OCI-LY1 (cell line): ENCODE measurements at regions not wholly inside any gene's neighbourhood (a gene's known extent, or its start where the extent isn't known, plus 50 kb on each side); places are given as distances from the start of the nearest gene placed in this dataset.
"Not testable (repeated sequence)": the region's sequence is repeated elsewhere in the genome, so short reads cannot be mapped to it uniquely, and the experiment has no call there.

Experiments used
- H2AFZ ChIP-seq: fragments of 200-600 bp; sonication (generic), shearing (Covaris generic); 2 replicates; pipeline ENCODE4 v1.6.0; 2014; ENCODE audit warnings: antibody characterized with exemption, mild to moderate bottlenecking, low read length
- H3F3A ChIP-seq: fragments of 200-600 bp; sonication (generic), shearing (Covaris generic); 2 replicates; pipeline ENCODE4 v1.6.0; 2014; ENCODE audit warnings: mild to moderate bottlenecking, antibody characterized with exemption, low read length, moderate library complexity; ENCODE audit not compliant: insufficient read depth
- H3K27ac ChIP-seq: fragments of 200-600 bp; sonication (generic); 2 replicates; pipeline ENCODE4 v1.5.1; 2014; ENCODE audit warnings: low read length, mixed run types, mild to moderate bottlenecking, low read depth; ENCODE audit not compliant: poor library complexity, severe bottlenecking
- H3K27me3 ChIP-seq: fragments of 200-600 bp; sonication (generic); 2 replicates; pipeline ENCODE4 v1.6.0; 2014; ENCODE audit warnings: antibody characterized with exemption, mild to moderate bottlenecking, low read length, moderate library complexity; ENCODE audit not compliant: insufficient read depth
- H3K36me3 ChIP-seq: fragments of 200-600 bp; sonication (generic); 2 replicates; pipeline ENCODE4 v1.6.1; 2014; ENCODE audit warnings: mild to moderate bottlenecking, antibody characterized with exemption, low read length, moderate library complexity, mixed read lengths; ENCODE audit not compliant: insufficient read depth
- H3K4me1 ChIP-seq: fragments of 200-600 bp; sonication (generic); 2 replicates; pipeline ENCODE4 v1.5.1; 2014; ENCODE audit warnings: mild to moderate bottlenecking, low read length, moderate library complexity; ENCODE audit not compliant: insufficient read depth, severe bottlenecking
- H3K4me2 ChIP-seq: fragments of 200-600 bp; sonication (generic), shearing (Covaris generic); 2 replicates; pipeline ENCODE4 v1.6.1; 2014; ENCODE audit warnings: low read length
- H3K4me3 ChIP-seq: fragments of 200-600 bp; sonication (generic); 2 replicates; pipeline ENCODE4 v1.5.1; 2014; ENCODE audit warnings: low read length, low read depth, mild to moderate bottlenecking, mixed read lengths; ENCODE audit not compliant: poor library complexity, severe bottlenecking
- H3K79me2 ChIP-seq: fragments of 200-600 bp; shearing (Covaris generic); 2 replicates; pipeline ENCODE4 v1.6.1; 2016; ENCODE audit warnings: mixed run types, low read length, mixed read lengths; ENCODE audit not compliant: insufficient read depth
- H3K9ac ChIP-seq: fragments of 200-600 bp; sonication (generic), shearing (Covaris generic); 2 replicates; pipeline ENCODE4 v1.6.1; 2014; ENCODE audit warnings: mild to moderate bottlenecking, low read length, mixed read lengths
- H3K9me2 ChIP-seq: fragments of 200-600 bp; sonication (generic), shearing (Covaris generic); 2 replicates; pipeline ENCODE4 v1.6.1; 2014; ENCODE audit warnings: low read depth, mild to moderate bottlenecking, low read length, mixed read lengths
- H3K9me3 ChIP-seq: fragments of 200-600 bp; shearing (Covaris generic); 2 replicates; pipeline ENCODE4 v1.6.1; 2014; ENCODE audit warnings: low read length, mixed read lengths
- H4K20me1 ChIP-seq: fragments of 200-600 bp; sonication (generic), shearing (Covaris generic); 2 replicates; pipeline ENCODE4 v1.6.0; 2016; ENCODE audit warnings: mild to moderate bottlenecking, low read length; ENCODE audit not compliant: insufficient read depth
- CTCF ChIP-seq: fragments of 200-600 bp; sonication (generic), shearing (Covaris generic); IDR thresholded peaks from 2 replicates; pipeline ENCODE4 v1.5.1; 2017; ENCODE audit warnings: mild to moderate bottlenecking, antibody characterized with exemption, low read length, moderate library complexity, mixed read lengths
- EZH2 ChIP-seq: fragments of 200-600 bp; sonication (generic), shearing (Covaris generic); IDR thresholded peaks from 2 replicates; pipeline ENCODE4 v1.8.0; 2017; ENCODE audit warnings: borderline replicate concordance, mixed run types, mild to moderate bottlenecking, antibody characterized with exemption, low read length, moderate library complexity, mixed read lengths

GRCh38 chr14:37834275-37834674 lies 238.8 kb downstream of the TTC6 start:
- Histone ChIP-seq H2AFZ (no peak overlapping the region), H4K20me1 (no peaks in the 10 kb centered on the region), H3K4me2 (no peak overlapping the region), H3K27me3 (no peaks in the 10 kb centered on the region), H3K4me1 (no peaks in the 10 kb centered on the region), H3F3A (no peaks in the 10 kb centered on the region), H3K9ac (no peak overlapping the region), H3K79me2 (no peaks in the 10 kb centered on the region), H3K4me3 (no peak overlapping the region), H3K9me2 (no peaks in the 10 kb centered on the region), H3K27ac (no peak overlapping the region), H3K36me3 (no peaks in the 10 kb centered on the region), H3K9me3 (peaks cover 5% of the 10 kb centered on the region)
- TF ChIP-seq EZH2, result no peak
- TF ChIP-seq CTCF, result no peak

- H3K4me2 ChIP-seq, H3K79me2 ChIP-seq, H3K9ac ChIP-seq, H3K9me3 ChIP-seq, H2AFZ ChIP-seq, H3K4me3 ChIP-seq, H3K36me3 ChIP-seq, H3K27me3 ChIP-seq, H3K27ac ChIP-seq, H4K20me1 ChIP-seq, H3F3A ChIP-seq, H3K9me2 ChIP-seq, H3K4me1 ChIP-seq: not testable (repeated sequence)
Observed at GRCh38 chr14:37838778-37839177, 243.3 kb downstream of the TTC6 start.

DNA sequence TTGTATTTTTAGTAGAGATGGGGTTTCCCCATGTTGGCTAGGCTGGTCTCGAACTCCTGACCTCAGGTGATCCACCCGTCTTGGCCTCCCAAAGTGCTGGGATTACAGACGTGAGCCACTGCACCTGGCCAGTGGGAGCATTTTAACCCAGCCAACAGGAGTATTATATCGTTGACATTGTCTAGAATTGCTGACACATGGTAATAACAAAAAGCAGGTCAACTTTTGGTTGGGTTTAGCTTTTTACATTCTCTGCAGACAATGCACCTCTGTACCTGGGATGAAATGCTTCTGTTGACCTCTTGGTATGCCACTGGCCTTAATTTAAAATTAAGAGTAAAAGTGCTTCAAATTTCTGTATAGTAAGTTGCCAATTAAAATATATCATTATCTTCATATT lies 245.6 kb downstream of the TTC6 start:
- H3K4me1 ChIP-seq, H3K27ac ChIP-seq, H3K4me3 ChIP-seq, H3K4me2 ChIP-seq, H3K79me2 ChIP-seq, H3F3A ChIP-seq, H3K9me2 ChIP-seq, H4K20me1 ChIP-seq, H2AFZ ChIP-seq, H3K9ac ChIP-seq, H3K27me3 ChIP-seq, H3K9me3 ChIP-seq, H3K36me3 ChIP-seq: not testable (repeated sequence)

GRCh38 chr14:37842106-37842505 lies 246.7 kb downstream of the TTC6 start:
- H3K27ac ChIP-seq, result no peak overlapping the region
- no peaks in the 10 kb centered on the region for H3K27me3 ChIP-seq
- no peaks in the 10 kb centered on the region for H3K9me3 ChIP-seq
- H3K4me2 ChIP-seq, result no peak overlapping the region
- no peak for TF ChIP-seq EZH2
- TF ChIP-seq CTCF, result no peak
- no peaks in the 10 kb centered on the region for H3K79me2 ChIP-seq
- no peaks in the 10 kb centered on the region for H3K36me3 ChIP-seq
- no peaks in the 10 kb centered on the region for H3K9me2 ChIP-seq
- no peak overlapping the region for H3K9ac ChIP-seq
- no peak overlapping the region for H2AFZ ChIP-seq
- no peaks in the 10 kb centered on the region for H3K4me1 ChIP-seq
- H3K4me3 ChIP-seq, result no peak overlapping the region
- no peaks in the 10 kb centered on the region for H3F3A ChIP-seq
- no peaks in the 10 kb centered on the region for H4K20me1 ChIP-seq
